Retinal pigment epithelial cell (primary cell): ENCODE measurements at regions not wholly inside any gene's neighbourhood (a gene's known extent, or its start where the extent isn't known, plus 50 kb on each side); places are given as distances from the start of the nearest gene placed in this dataset.

Source experiments
- DNase-seq: peaks from one replicate; pipeline ENCODE4 v3.0.0-alpha.2; 2010; ENCODE audit warnings: low read depth
- H3K4me3 ChIP-seq: 2 replicates; pipeline ENCODE4 v1.5.1; 2011; ENCODE audit warnings: mild to moderate bottlenecking, low read length, control low read depth, moderate library complexity
- TF ChIP-seq, protein P1 (sequence below): conservative IDR thresholded peaks from 2 replicates; pipeline ENCODE4 v1.5.1; 2011; ENCODE audit warnings: low read depth, low read length, control low read depth, inconsistent platforms

- DNase-seq = no peak
- TF ChIP-seq, protein P1, sequence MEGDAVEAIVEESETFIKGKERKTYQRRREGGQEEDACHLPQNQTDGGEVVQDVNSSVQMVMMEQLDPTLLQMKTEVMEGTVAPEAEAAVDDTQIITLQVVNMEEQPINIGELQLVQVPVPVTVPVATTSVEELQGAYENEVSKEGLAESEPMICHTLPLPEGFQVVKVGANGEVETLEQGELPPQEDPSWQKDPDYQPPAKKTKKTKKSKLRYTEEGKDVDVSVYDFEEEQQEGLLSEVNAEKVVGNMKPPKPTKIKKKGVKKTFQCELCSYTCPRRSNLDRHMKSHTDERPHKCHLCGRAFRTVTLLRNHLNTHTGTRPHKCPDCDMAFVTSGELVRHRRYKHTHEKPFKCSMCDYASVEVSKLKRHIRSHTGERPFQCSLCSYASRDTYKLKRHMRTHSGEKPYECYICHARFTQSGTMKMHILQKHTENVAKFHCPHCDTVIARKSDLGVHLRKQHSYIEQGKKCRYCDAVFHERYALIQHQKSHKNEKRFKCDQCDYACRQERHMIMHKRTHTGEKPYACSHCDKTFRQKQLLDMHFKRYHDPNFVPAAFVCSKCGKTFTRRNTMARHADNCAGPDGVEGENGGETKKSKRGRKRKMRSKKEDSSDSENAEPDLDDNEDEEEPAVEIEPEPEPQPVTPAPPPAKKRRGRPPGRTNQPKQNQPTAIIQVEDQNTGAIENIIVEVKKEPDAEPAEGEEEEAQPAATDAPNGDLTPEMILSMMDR = no peak
Observed at GRCh38 chr16:64542152-64542551, 579.7 kb downstream of the CDH11 start.

GRCh38 chr16:64541621-64542020, 580.2 kb downstream of the CDH11 start:
- DNase-seq = no peak
- H3K4me3 ChIP-seq = no peak overlapping the region
- TF ChIP-seq, protein P1 = no peak

More at GRCh38 chr16:64542152-64542551, 579.7 kb downstream of the CDH11 start:
- no peak overlapping the region for H3K4me3 ChIP-seq

GRCh38 chr16:64540434-64540833, 581.4 kb downstream of the CDH11 start:
- TF ChIP-seq, protein P1 = no peak
- no peak for DNase-seq
- H3K4me3 ChIP-seq = no peak overlapping the region

GRCh38 chr16:64539811-64540371, 582.0 kb downstream of the CDH11 start:
- no peak overlapping the region for H3K4me3 ChIP-seq
- TF ChIP-seq, protein P1 = no peak
- no peak for DNase-seq

- no peak for DNase-seq
- H3K4me3 ChIP-seq = no peak overlapping the region
- TF ChIP-seq, protein P1 = no peak
Observed at GRCh38 chr16:64534180-64534780, 587.6 kb downstream of the CDH11 start.

DNA sequence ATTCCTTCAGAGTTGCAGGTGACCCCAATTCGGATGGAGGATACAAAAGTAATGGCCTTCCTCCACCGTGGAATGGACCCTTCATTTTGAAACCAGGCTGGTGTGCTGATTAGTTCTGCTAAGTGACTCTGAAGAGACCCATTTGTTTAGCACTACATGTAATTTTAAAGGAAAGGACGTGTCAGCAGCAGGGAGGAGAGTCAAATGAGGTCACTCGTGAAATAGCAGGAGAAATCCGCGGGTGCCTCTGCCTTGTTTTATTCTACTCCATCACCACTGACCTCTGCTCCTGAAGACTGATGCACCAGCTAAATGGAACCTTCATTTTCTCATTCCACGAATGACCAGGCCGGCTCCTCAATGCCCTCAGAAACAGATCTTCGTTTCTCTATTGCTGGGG, 589.2 kb downstream of the CDH11 start:
- no peak for DNase-seq
- no peak overlapping the region for H3K4me3 ChIP-seq
- TF ChIP-seq, protein P1 = no peak

DNA sequence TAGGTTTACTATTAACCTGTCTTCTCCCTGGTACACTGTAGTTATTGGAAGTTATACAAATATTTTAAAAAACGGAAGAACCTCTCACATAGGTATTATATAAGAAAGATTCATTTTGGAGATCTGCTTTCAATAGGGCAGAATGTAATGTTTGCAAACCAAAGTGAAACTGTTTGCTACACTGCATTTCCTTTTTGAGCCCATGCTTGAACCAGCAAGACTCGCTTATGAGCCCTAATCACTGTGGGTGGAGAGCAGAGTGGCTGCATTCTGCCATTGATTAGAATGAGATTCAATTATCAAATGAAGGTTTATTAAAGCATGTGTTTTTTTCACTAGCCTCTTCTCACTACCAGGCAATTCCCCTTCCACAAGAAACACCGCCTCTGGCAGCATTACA, 589.7 kb downstream of the CDH11 start:
- TF ChIP-seq, protein P1 = no peak
- no peak overlapping the region for H3K4me3 ChIP-seq
- DNase-seq = no peak
